Neural crest cell (in vitro differentiated cells): ENCODE measurements at regions not wholly inside any gene's neighbourhood (a gene's known extent, or its start where the extent isn't known, plus 50 kb on each side); places are given as distances from the start of the nearest gene placed in this dataset.

Source experiments
- DNase-seq: peaks from one replicate; pipeline ENCODE4 v3.0.0; 2021; ENCODE audit warnings: low read depth, mixed read lengths, low spot score
- H3K27ac Mint-ChIP-seq: one replicate; pipeline ENCODE4 v1.8.0; 2021; ENCODE audit warnings: mild to moderate bottlenecking, mixed read lengths; ENCODE audit not compliant: unreplicated experiment
- H3K27me3 Mint-ChIP-seq: 2 replicates; pipeline ENCODE4 v1.8.0; 2021; ENCODE audit warnings: low read depth, mild to moderate bottlenecking, mixed read lengths
- H3K36me3 Mint-ChIP-seq: 2 replicates; pipeline ENCODE4 v1.8.0; 2021; ENCODE audit warnings: low read depth, mild to moderate bottlenecking, mixed read lengths
- H3K4me1 Mint-ChIP-seq: 2 replicates; pipeline ENCODE4 v1.8.0; 2021; ENCODE audit warnings: mixed read lengths
- H3K4me3 Mint-ChIP-seq: one replicate; pipeline ENCODE4 v1.8.0; 2021; ENCODE audit warnings: mild to moderate bottlenecking, mixed read lengths
- H3K9me3 Mint-ChIP-seq: 2 replicates; pipeline ENCODE4 v1.8.0; 2021; ENCODE audit warnings: mixed read lengths
- CTCF ChIP-seq: fragments of 200-600 bp; sonication (generic); conservative IDR thresholded peaks from 2 replicates; pipeline ENCODE4 v1.5.0; 2021; ENCODE audit warnings: antibody characterized with exemption, mild to moderate bottlenecking

GRCh38 chr4:187075514-187075913 lies 351.9 kb upstream of the FAT1 start:
- Mint-ChIP-seq H3K27ac (no peak overlapping the region), H3K4me3 (no peak overlapping the region), H3K36me3 (no peaks in the 10 kb centered on the region), H3K27me3 (no peaks in the 10 kb centered on the region), H3K9me3 (no peaks in the 10 kb centered on the region), H3K4me1 (peaks cover 11% of the 10 kb centered on the region)
- DNase-seq: no peak
- no peak for TF ChIP-seq CTCF

GRCh38 chr4:187077744-187078401 lies 354.2 kb upstream of the FAT1 start:
- H3K27me3 Mint-ChIP-seq: no peaks in the 10 kb centered on the region
- no peak for TF ChIP-seq CTCF
- H3K9me3 Mint-ChIP-seq: no peaks in the 10 kb centered on the region
- no peak overlapping the region for H3K27ac Mint-ChIP-seq
- H3K4me1 Mint-ChIP-seq: peaks cover 4% of the 10 kb centered on the region
- no peak overlapping the region for H3K4me3 Mint-ChIP-seq
- no peak for DNase-seq
- H3K36me3 Mint-ChIP-seq: no peaks in the 10 kb centered on the region

GRCh38 chr4:187084701-187085100 lies 361.0 kb upstream of the FAT1 start:
- Mint-ChIP-seq H3K4me3 (no peak overlapping the region), H3K27ac (no peak overlapping the region)

GRCh38 chr4:187085339-187085738 lies 361.7 kb upstream of the FAT1 start:
- no peak for DNase-seq
- Mint-ChIP-seq H3K27ac (no peak overlapping the region), H3K27me3 (no peaks in the 10 kb centered on the region), H3K4me3 (no peak overlapping the region), H3K9me3 (no peaks in the 10 kb centered on the region), H3K4me1 (no peaks in the 10 kb centered on the region), H3K36me3 (no peaks in the 10 kb centered on the region)
- no peak for TF ChIP-seq CTCF

More at GRCh38 chr4:187084701-187085100, 361.0 kb upstream of the FAT1 start:
- Mint-ChIP-seq H3K9me3 (no peaks in the 10 kb centered on the region), H3K36me3 (no peaks in the 10 kb centered on the region), H3K27me3 (no peaks in the 10 kb centered on the region), H3K4me1 (no peaks in the 10 kb centered on the region)
- DNase-seq: no peak
- no peak for TF ChIP-seq CTCF

- Mint-ChIP-seq H3K27ac (no peak overlapping the region), H3K4me3 (no peak overlapping the region), H3K27me3 (no peaks in the 10 kb centered on the region), H3K9me3 (no peaks in the 10 kb centered on the region), H3K4me1 (no peaks in the 10 kb centered on the region), H3K36me3 (no peaks in the 10 kb centered on the region)
- DNase-seq: no peak
- no peak for TF ChIP-seq CTCF
Observed at GRCh38 chr4:187086151-187086550, 362.5 kb upstream of the FAT1 start.
